ENCODE measurements at regions not wholly inside any gene's neighbourhood (a gene's known extent, or its start where the extent isn't known, plus 50 kb on each side); places are given as distances from the start of the nearest gene placed in this dataset.

DNA sequence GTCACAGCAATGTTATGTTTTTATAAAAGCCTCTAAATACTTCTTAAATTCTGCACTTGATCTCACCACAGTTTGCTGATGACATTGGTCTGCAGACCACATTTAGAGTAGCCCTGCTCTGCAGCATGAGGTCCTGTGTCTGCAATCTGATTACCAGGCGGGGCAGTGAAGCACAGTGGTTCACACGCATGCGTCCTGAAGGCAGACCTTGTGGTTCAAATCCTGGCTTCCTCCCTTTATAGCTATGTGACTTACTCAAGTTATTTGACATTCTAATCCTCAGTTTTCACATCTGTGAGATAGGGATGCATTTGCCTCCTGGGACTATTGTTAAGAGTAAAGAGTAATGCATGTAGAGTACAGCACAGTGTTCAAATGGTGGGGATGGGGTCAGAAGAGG, 50.3 kb downstream of the BMAL2 start:
- peak; percentile 72 to 74 for TF ChIP-seq NRF1 (conservative IDR thresholded peaks at IDR 0.05 in 1 of 2, IDR thresholded peaks at IDR 0.05 in 1 of 2)
- TF ChIP-seq ZBTB5 (IDR thresholded peaks at IDR 0.05), result no peak
- no peak overlapping the region for H3K27ac ChIP-seq (ENCODE audit: extremely low read depth, low read depth, low read length)
- CTCF ChIA-PET (ENCODE audit: low intra/inter-chr PET ratio), result no interaction called here

More for the DNA sequence above, 50.3 kb downstream of the BMAL2 start:
- FAIRE-seq (no peak), ATAC-seq (no peak), DNase-seq (ENCODE audit: extremely low read depth in 1 of 4, low spot score in 3 of 4) (no peak)
- no peak overlapping the region for H3K4me2 ChIP-seq (ENCODE audit: insufficient read depth, low read length)
- POLR2A ChIA-PET, result no interaction called here
- H2AFZ ChIP-seq (ENCODE audit: low read depth, low read length), result no peak overlapping the region
- 0% methylated on average over 3 of the region's 3 CpGs for WGBS (ENCODE audit: insufficient coverage, low coverage, missing lambda C conversion rate)
- BruUV-seq (replicated peaks), result no TSS peak
- no peaks in the 10 kb centered on the region for H3K36me3 ChIP-seq (ENCODE audit: control insufficient read depth, insufficient read depth, low read length)
- no peaks in the 10 kb centered on the region for H3K9me3 ChIP-seq (replicated peaks; ENCODE audit: control insufficient read depth, insufficient read depth, low read depth, low read length)
- intact Hi-C loops (cut with micrococcal nuclease) (no loop called here), in situ Hi-C loops (cut with MboI) (loop anchor here (5.0 kb wide), 1 partner anchor 36 kb away; no protein-coding TSS in a partner anchor)
- no peaks in the 10 kb centered on the region for H3K4me1 ChIP-seq (replicated peaks in 1 of 2; ENCODE audit: control insufficient read depth in 2 of 2, insufficient read depth in 2 of 2, low read length in 2 of 2)
- H3K79me2 ChIP-seq (ENCODE audit: control insufficient read depth, insufficient read depth, low read length), result no peaks in the 10 kb centered on the region
- no peaks in the 10 kb centered on the region for H3K9me1 ChIP-seq (ENCODE audit: control insufficient read depth, insufficient read depth, low read length)
- peaks cover 4 to 9% of the 10 kb centered on the region in 2 experiments; a peak in 3 of 5 replicates for H3K27me3 ChIP-seq (ENCODE audit: control insufficient read depth in 2 of 2, insufficient read depth in 2 of 2, low read length in 2 of 2)
- no peaks in the 10 kb centered on the region for H4K20me1 ChIP-seq (replicated peaks; ENCODE audit: control insufficient read depth, insufficient read depth, low read length)
- H3K4me3 ChIP-seq, result no peak overlapping the region
- H3K9ac ChIP-seq (ENCODE audit: insufficient read depth in 1 of 2, low read depth in 2 of 2, low read length in 2 of 2), result no peak overlapping the region
